ENCODE measurements at regions not wholly inside any gene's neighbourhood (a gene's known extent, or its start where the extent isn't known, plus 50 kb on each side); places are given as distances from the start of the nearest gene placed in this dataset.

GRCh38 chr10:71029411-71029892 lies 141.1 kb upstream of the PCBD1 start:
- H3K4me3 ChIP-seq (ENCODE audit: low read depth, low read length), result no peak overlapping the region
- DNase-seq (ENCODE audit: low read depth), result no peak
- TF ChIP-seq CTCF (IDR thresholded peaks at IDR 0.05; ENCODE audit: low read depth, low read length, missing control alignments), result no peak

GRCh38 chr10:71029907-71030306 lies 141.5 kb upstream of the PCBD1 start:
- no peak for TF ChIP-seq CTCF (IDR thresholded peaks at IDR 0.05; ENCODE audit: low read depth, low read length, missing control alignments)
- no peak overlapping the region for H3K4me3 ChIP-seq (ENCODE audit: low read depth, low read length)
- no peak for DNase-seq (ENCODE audit: low read depth)

DNA sequence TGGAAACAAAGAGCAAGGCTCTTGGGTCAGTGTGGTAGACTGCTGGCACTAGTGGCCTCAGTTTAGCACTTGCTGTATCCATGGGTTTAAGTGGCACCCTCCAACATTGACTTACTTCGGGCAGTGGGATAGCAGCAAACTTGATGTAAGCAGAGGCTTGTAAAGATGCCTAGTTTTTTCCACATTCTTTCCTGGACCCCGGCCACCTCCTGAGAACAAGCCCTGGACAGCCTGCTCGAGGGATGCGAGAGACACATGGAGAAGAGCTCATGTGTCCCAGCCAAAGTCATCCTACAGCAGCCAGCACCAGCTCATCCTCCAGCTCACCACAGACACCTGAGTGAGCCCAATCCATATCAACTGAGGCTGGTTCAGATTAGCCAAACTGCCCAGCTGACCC lies 142.7 kb upstream of the PCBD1 start:
- no peak overlapping the region for H3K4me3 ChIP-seq (ENCODE audit: low read depth, low read length)
- no peak for DNase-seq (ENCODE audit: low read depth)
- TF ChIP-seq CTCF (IDR thresholded peaks at IDR 0.05; ENCODE audit: low read depth, low read length, missing control alignments), result no peak

DNA sequence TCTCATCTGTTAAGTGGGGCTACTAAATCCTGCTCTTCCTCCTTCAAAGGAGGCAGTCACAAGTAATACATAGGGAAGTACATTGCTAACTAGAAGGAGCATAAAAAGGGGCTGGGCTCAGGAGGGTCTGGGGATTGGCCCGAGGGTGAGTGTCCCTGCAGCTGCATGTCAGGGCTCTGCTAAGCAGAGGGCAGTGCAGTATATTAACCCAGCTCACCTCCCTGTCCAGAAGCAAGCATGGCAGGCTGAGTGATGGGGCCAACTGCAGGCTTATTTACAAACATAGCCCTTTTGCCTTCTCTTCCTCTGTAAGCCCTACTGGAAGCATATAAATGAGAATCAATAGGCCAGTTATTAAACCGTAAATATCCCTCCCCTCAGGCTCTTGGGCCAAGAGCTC lies 143.2 kb upstream of the PCBD1 start:
- no peak overlapping the region for H3K4me3 ChIP-seq (ENCODE audit: low read depth, low read length)
- no peak for DNase-seq (ENCODE audit: low read depth)
- no peak for TF ChIP-seq CTCF (IDR thresholded peaks at IDR 0.05; ENCODE audit: low read depth, low read length, missing control alignments)

GRCh38 chr10:71032887-71033286 lies 144.5 kb upstream of the PCBD1 start:
- no peak for TF ChIP-seq CTCF (IDR thresholded peaks at IDR 0.05; ENCODE audit: low read depth, low read length, missing control alignments)

GRCh38 chr10:71033396-71033980 lies 145.1 kb upstream of the PCBD1 start:
- DNase-seq (ENCODE audit: low read depth), result no peak
- H3K4me3 ChIP-seq (ENCODE audit: low read depth, low read length), result no peak overlapping the region
- TF ChIP-seq CTCF (IDR thresholded peaks at IDR 0.05; ENCODE audit: low read depth, low read length, missing control alignments), result no peak

More at GRCh38 chr10:71032887-71033286, 144.5 kb upstream of the PCBD1 start:
- DNase-seq (ENCODE audit: low read depth), result no peak
- no peak overlapping the region for H3K4me3 ChIP-seq (ENCODE audit: low read depth, low read length)

All from GM12864 (cell line).